ENCODE measurements at regions not wholly inside any gene's neighbourhood (a gene's known extent, or its start where the extent isn't known, plus 50 kb on each side); places are given as distances from the start of the nearest gene placed in this dataset.

- no peak for TF ChIP-seq CTCF (IDR thresholded peaks at IDR 0.05; ENCODE audit: insufficient read depth, low read length, poor library complexity, severe bottlenecking)
- no peak for TF ChIP-seq EZH2phosphoT487 (conservative IDR thresholded peaks at IDR 0.05; ENCODE audit: low read length)
Measured at GRCh38 chr12:4119157-4119761, 154.3 kb upstream of the CCND2 start.

Measured in SU-DHL-6 (cell line).